Left lung (tissue), 4 donors: ENCODE measurements at regions not wholly inside any gene's neighbourhood (a gene's known extent, or its start where the extent isn't known, plus 50 kb on each side); places are given as distances from the start of the nearest gene placed in this dataset.

Source experiments
- ATAC-seq: fragments of 200-7000 bp; cut with Tn5 transposase; one replicate; pipeline ENCODE4 v1.9.1; 2020; ENCODE audit warnings: moderate library complexity
- DNase-seq, 4 donors: peaks; one replicate each; pipeline ENCODE4 v3.0.0-alpha.2; 2013 to 2020
- H3K27ac ChIP-seq, 2 donors: fragments of 200-600 bp; sonication (generic) in 1 of 2; one replicate each; pipeline versions ENCODE4 v1.5.0 to v1.8.0; 2020 to 2021
- H3K27me3 ChIP-seq, 2 donors: fragments of 200-600 bp; sonication (generic) in 1 of 2; one replicate each; pipeline versions ENCODE4 v1.5.0 to v1.8.0; 2020 to 2021
- H3K36me3 ChIP-seq, 2 donors: fragments of 200-600 bp; sonication (generic) in 1 of 2; one replicate each; pipeline versions ENCODE4 v1.5.0 to v1.8.0; 2020 to 2021
- H3K4me1 ChIP-seq, 2 donors: fragments of 200-600 bp; one replicate each; pipeline ENCODE4 v1.8.0; 2021
- H3K4me3 ChIP-seq, 2 donors: fragments of 200-600 bp; sonication (generic) in 1 of 2; one replicate each; pipeline versions ENCODE4 v1.5.0 to v1.8.0; 2020 to 2021; ENCODE audit warnings: mild to moderate bottlenecking in 1 of 2
- H3K9me3 ChIP-seq, 2 donors: fragments of 200-600 bp; sonication (generic) in 1 of 2; one replicate each; pipeline versions ENCODE4 v1.5.0 to v1.8.0; 2020 to 2021
- intact Hi-C, 2 donors: fragments of 100-400 bp; cut with DNase I; formaldehyde crosslinking; loops; one replicate each; pipeline versions ENCODE4 v1.11.2 to v1.14.2; 2022
- TF ChIP-seq, protein P1 (sequence below), 2 donors: fragments of 200-600 bp; sonication (generic) in 1 of 2; IDR thresholded peaks; one replicate each; pipeline versions ENCODE4 v1.5.0 to v1.8.0; 2021; ENCODE audit warnings: antibody characterized with exemption in 2 of 2
- donor health status: DM: no; HTN: yes; CAD: no.
- donor health status: DM: no; HTN: no; CAD: no.

DNA sequence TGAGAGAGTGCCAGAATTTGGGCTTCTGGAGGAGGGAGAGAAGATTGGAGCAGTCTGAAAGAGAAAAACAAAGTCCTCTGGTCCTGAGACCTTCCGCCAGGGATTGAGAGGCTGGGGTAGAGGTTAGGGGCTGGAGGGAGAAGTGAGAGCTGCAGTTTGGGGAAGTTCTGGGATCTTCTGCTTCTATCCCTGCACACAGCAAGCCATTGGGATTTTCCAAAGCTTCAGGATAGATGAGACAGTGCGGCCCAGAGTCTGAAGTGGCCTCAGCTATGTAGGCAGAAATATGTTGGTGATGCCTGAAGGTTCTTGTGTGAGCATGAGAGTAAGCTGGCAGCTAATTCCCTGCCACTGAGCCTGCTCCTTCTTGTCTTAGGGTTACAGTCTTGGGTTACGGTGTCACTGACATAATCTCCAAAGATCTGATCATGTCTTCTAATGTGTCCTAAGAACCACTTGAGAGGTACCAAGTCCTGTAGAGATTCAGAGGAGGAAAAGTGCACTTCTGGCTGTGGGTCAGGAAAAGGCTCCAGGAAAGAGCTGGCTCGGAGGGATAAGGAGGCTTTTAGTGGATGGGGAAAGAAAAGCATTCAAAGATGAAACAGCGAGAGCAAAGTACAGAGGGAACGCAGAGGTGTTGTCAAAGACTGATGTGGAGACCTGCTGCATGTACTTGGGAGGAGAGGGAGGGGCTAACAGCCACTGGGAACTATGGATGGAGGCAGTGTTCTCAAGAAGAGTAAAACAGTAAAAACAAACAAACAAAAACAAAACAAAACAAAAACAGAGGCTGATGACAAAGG lies 131.1 kb upstream of the MYLIP start:
- Histone ChIP-seq H3K27ac (no peak overlapping the region), H3K36me3 (no peaks in the 10 kb centered on the region), H3K27me3 (no peaks in the 10 kb centered on the region), H3K4me3 (no peak overlapping the region), H3K9me3 (no peaks in the 10 kb centered on the region), H3K4me1 (peaks cover 0 to 9% of the 10 kb centered on the region in 2 donors)
- ATAC-seq = no peak
- DNase-seq = no peak
- intact Hi-C loops = no loop called here
- TF ChIP-seq, protein P1, sequence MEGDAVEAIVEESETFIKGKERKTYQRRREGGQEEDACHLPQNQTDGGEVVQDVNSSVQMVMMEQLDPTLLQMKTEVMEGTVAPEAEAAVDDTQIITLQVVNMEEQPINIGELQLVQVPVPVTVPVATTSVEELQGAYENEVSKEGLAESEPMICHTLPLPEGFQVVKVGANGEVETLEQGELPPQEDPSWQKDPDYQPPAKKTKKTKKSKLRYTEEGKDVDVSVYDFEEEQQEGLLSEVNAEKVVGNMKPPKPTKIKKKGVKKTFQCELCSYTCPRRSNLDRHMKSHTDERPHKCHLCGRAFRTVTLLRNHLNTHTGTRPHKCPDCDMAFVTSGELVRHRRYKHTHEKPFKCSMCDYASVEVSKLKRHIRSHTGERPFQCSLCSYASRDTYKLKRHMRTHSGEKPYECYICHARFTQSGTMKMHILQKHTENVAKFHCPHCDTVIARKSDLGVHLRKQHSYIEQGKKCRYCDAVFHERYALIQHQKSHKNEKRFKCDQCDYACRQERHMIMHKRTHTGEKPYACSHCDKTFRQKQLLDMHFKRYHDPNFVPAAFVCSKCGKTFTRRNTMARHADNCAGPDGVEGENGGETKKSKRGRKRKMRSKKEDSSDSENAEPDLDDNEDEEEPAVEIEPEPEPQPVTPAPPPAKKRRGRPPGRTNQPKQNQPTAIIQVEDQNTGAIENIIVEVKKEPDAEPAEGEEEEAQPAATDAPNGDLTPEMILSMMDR (IDR thresholded peaks at IDR 0.05) = no peak

DNA sequence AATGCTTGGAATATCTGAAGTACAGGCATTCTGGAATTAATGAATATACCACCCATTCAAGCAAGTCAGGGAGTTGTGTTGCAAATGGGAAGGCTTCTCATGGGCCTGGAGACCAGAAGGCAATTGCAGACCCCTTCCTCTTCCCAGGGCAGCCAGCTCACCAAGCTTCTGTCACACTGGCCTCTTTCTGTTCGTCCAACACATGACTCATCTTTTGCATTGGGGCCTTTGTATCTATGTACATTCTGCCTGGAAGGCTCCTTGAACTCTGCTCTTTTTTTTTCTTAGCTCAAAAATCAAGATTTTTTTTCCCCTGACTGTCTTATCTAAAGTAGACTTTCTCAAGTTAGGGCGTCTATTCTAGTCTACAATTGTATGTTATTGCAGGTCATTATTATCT lies 132.9 kb upstream of the MYLIP start:
- ATAC-seq (no peak), DNase-seq (no peak)
- TF ChIP-seq, protein P1 (IDR thresholded peaks at IDR 0.05) = no peak
- peak overlapping the region in 1 of 2 donors; percentile 31 for H3K27ac ChIP-seq
- intact Hi-C loops = no loop called here
- no peaks in the 10 kb centered on the region for H3K36me3 ChIP-seq
- H3K4me1 ChIP-seq = peaks cover 0 to 9% of the 10 kb centered on the region in 2 donors
- no peak overlapping the region for H3K4me3 ChIP-seq
- no peaks in the 10 kb centered on the region for H3K9me3 ChIP-seq
- no peaks in the 10 kb centered on the region for H3K27me3 ChIP-seq

DNA sequence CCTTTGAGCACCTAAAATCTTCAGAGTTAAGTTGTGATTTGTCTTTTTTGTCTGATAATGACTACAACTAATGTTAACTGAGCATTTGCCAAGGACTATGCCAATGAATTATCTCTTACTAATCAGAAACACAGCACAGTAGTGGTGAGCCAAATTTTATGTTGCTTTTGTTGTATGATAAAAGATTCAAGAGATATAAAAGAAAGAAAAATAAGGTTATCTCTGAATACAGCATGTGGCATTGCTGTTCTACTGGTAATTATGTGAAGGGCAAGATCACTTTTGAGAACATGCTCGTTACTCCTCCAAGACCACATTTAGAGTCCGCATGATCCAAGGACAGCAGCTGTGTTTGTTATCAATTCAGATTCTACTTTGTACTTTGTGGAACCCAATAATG lies 133.4 kb upstream of the MYLIP start:
- ATAC-seq (no peak), DNase-seq (no peak)
- Histone ChIP-seq H3K4me3 (no peak overlapping the region), H3K36me3 (no peaks in the 10 kb centered on the region), H3K27ac (peak overlapping the region in 1 of 2 donors; percentile 31), H3K9me3 (no peaks in the 10 kb centered on the region), H3K27me3 (no peaks in the 10 kb centered on the region), H3K4me1 (peaks cover 0 to 9% of the 10 kb centered on the region in 2 donors)
- intact Hi-C loops = no loop called here
- TF ChIP-seq, protein P1 (IDR thresholded peaks at IDR 0.05) = no peak

DNA sequence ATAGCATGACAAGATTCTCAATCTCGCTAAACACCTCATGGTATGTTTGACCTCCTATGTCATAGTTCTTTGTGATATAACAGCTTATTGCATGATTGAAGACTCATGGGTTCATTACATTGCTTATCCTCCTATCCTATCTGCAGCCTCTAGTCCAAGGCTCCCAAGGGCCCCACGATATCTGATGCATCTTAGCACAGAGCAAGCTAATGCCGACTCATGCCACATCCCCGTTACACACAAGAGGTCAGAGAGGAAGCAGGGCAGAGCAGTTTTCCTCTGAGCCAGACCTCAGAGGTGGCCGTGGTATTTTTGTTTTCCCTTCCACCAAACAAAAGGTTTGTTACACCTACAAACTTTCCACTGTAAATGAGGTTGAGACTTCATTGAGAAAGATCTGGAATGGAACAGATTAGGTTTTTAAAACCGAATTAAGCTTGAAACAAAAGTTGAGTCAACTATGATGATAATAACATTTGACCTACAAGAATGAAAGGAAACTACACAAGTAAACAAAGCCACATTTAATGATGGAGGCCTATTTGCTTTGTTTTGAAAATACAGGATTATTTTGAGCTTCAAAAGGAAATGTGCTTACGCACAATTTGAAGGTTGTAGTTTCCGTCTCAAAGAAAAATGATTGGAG lies 133.9 kb upstream of the MYLIP start:
- Histone ChIP-seq H3K9me3 (no peaks in the 10 kb centered on the region), H3K36me3 (no peaks in the 10 kb centered on the region), H3K4me3 (no peak overlapping the region), H3K27ac (peak overlapping the region in 1 of 2 donors; percentile 33), H3K4me1 (peaks cover 0 to 9% of the 10 kb centered on the region in 2 donors), H3K27me3 (no peaks in the 10 kb centered on the region)
- DNase-seq = no peak
- TF ChIP-seq, protein P1 (IDR thresholded peaks at IDR 0.05) = no peak
- intact Hi-C loops = no loop called here
- no peak for ATAC-seq

DNA sequence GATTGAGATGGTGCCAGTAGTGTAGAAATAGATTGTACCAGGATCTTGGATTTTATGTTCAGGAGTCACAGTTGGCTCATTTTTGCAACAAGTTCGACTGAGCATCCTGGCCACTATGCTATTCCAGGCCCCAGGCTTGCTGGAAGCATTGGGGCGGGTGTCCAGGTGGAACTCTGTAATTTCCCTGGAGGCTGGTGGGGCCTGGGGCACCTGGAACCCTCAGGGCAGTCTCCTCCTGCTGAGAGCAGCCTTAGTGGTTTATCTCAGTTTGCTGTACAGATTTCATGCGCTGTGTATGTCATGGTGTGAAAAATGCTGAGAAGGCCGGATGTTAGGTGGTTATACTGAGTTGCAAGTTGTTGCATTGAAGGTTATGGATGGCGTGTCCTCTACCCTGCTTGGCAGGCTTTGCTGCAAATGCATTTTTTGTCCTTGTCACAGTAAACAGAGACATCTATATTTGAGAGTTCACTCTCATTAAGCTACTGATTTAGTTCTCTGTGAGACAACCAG lies 135.1 kb upstream of the MYLIP start:
- TF ChIP-seq, protein P1 (IDR thresholded peaks at IDR 0.05) = no peak
- H3K9me3 ChIP-seq = no peaks in the 10 kb centered on the region
- intact Hi-C loops = no loop called here
- H3K27me3 ChIP-seq = no peaks in the 10 kb centered on the region
- H3K27ac ChIP-seq = no peak overlapping the region
- DNase-seq = no peak
- H3K4me1 ChIP-seq = peaks cover 0 to 9% of the 10 kb centered on the region in 2 donors
- no peaks in the 10 kb centered on the region for H3K36me3 ChIP-seq
- ATAC-seq = no peak
- H3K4me3 ChIP-seq = no peak overlapping the region
